ACHN (cell line): ENCODE measurements at regions not wholly inside any gene's neighbourhood (a gene's known extent, or its start where the extent isn't known, plus 50 kb on each side); places are given as distances from the start of the nearest gene placed in this dataset.

Experiments used
- DNase-seq: peaks from one replicate; pipeline ENCODE4 v3.0.0-alpha.2; 2015
- in situ Hi-C: cut with HindIII; loops from 2 replicates; pipeline ENCODE4 v1.10.0; 2017; ENCODE audit warnings: low sequenced_read_pairs, low pct_ligation_motif_present, low pct_unique_long_range_greater_than_20kb

GRCh38 chr5:141800617-141801016, 77.6 kb downstream of the PCDH1 start:
- in situ Hi-C loops = no loop called here
- no peak for DNase-seq

DNA sequence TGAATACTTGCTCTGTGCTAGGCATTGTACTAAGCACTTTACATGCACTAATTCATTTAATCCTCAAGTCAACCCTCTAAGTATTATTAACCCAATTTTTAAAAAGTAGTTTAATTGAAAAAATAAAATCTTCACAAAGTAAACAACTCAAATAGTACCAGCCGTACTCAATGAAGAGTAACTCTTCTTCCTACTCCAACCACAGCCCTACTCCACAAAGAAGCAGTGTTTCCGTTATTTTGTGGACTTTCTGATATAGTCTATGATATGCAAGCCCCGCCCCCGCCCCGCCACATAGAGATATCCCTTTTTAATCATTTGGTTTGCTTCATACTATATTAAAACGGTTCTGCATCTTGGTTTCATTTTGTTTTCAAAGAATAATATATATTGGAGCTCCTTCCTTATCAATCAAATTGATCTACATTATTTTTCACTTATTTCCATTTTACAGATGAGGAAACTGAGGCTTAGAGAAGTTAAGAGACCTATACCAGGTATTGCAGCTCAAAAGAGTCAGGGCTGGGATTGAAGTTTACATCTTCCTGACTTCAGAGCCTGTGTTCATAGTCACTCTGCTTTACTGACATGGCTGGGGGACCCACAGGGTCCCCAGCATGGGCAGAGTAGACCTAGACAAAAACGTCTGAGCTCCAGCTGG, 78.6 kb downstream of the PCDH1 start:
- in situ Hi-C loops = no loop called here
- no peak for DNase-seq

GRCh38 chr5:141797425-141797824, 80.8 kb downstream of the PCDH1 start:
- in situ Hi-C loops = no loop called here
- DNase-seq = no peak

- DNase-seq = no peak
- in situ Hi-C loops = no loop called here
These were observed 82.8 kb downstream of the PCDH1 start for GRCh38 chr5:141795421-141795820.

DNA sequence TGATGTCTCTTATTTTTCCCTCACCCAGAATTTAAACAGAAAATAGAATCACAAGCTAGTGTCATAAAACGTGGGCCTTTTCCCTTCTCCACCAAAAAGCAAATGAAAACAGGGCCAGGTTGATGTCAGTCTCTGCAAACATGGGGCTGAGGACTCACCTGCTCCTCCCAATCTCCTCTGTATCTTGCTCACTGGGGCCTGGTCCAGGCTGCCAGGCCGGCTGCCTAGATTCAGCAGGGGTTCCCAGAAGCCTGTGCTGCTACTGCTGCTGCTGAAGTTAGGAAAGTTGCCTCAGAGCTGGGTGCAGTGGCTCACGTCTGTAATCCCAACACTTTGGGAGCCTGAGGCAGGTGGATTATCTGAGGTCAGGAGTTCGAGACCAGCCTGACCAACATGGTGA, 84.3 kb downstream of the PCDH1 start:
- no peak for DNase-seq
- in situ Hi-C loops = no loop called here

DNA sequence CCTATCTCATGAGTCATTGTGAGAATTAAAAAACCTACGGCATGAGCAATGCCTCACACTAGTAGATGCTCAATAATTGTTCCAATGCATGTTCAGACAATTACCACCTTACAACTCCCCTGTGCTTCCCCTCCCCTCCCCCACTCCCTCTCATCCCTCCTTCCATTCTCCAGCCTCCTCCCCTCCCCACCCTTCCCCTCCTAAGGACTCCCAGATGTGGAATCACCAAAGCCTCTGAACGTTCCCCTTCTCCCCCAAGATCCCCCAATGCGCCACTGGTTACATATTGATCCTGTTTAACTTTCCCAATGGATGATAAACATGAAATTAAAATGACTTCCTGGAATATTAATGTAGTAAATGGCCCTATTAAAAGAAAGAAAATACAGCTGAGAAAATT, 84.8 kb downstream of the PCDH1 start:
- DNase-seq = no peak
- in situ Hi-C loops = no loop called here

DNA sequence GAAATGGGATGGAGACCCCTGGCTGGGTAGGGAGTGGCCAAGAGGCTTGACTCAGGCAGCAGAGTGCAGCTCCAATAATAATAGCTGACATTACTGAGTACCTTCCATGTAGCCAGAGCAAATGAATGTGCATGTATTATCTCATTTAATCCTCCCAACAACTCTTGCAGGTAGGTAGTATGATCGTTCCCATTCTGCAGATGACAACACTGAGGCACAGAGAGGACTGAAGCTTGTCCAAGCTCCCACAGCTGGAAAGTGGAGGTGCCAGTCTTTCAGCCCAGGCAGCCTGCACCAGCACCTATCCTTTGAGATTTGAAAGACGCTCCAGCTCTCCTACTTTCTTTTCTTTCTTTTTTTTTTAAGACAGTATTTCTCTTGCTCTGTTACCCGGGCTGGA, 87.6 kb downstream of the PCDH1 start:
- in situ Hi-C loops = no loop called here
- no peak for DNase-seq

DNA sequence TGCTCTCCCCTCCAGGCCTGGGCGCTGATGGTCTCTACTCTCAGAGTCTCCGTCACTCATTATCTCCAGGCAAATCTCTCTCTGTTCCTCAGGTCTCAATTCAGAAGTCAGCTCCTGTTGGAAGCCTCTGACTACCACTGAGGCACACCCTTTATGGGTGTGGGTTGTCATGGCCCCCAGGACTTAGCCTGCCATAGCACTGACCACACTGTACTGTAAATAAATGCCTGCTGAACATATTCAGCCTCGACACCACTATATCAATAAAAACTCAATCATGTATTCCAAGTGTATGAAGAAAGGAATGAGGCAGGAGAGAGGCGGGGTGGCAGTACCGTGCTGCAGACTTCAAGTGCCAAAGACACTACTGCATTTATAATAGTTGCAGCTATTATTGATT, 88.9 kb downstream of the PCDH1 start:
- in situ Hi-C loops = no loop called here
- DNase-seq = no peak

DNA sequence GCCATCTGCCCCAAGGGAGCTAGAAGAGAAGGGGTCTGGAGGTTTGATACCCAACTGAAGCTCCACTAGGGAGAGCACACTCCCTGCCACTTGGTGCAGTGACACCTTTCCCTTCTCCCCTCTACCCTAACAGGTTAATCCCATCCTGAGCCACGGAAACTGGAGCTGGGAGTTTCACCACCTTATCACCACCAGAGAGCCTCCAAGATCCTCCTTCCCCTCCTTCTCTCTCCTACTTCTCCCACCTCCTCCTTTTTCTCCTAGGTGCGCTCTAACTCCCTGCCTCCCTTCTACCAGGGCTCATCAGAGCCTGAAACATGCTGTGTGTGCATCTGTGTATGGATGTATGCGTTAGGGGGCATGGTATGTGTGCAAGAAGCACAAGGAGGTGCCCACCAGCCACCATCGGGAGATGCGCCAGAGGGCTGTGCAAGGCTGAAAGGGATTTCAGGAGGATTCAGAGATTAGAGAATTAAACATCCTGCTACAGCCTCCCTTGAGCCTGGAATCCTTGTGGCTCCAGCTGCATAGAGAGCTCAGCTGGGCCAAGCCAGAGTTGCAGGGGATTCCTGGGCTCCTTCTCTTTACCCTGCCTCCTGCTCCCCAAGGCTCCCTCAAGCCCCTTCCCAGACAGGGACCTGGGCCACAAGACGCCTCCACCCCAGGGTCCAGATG, 89.8 kb downstream of the PCDH1 start:
- DNase-seq = no peak
- in situ Hi-C loops = no loop called here

DNA sequence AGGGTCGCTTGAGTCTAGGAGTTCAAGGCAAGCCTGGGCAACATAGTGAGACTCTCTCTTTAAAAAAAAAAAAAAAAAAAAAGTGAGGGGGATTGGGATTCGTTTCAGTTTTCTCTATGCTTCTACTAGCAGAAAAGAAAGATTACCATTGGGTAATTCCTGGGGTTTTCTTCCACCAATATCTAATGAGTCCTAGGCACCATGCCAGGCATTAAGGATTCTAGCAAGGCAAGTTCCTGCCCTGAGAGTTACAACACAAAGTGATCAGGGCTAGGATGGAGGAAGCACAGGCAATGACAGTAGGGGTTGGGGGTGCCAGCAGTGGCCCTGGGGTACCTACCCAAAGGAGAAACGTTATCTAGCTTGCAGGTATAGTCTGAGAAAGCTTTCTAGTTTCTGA, 90.8 kb downstream of the PCDH1 start:
- in situ Hi-C loops = no loop called here
- no peak for DNase-seq

GRCh38 chr5:141786700-141787099, 91.5 kb downstream of the PCDH1 start:
- no peak for DNase-seq
- in situ Hi-C loops = no loop called here

DNA sequence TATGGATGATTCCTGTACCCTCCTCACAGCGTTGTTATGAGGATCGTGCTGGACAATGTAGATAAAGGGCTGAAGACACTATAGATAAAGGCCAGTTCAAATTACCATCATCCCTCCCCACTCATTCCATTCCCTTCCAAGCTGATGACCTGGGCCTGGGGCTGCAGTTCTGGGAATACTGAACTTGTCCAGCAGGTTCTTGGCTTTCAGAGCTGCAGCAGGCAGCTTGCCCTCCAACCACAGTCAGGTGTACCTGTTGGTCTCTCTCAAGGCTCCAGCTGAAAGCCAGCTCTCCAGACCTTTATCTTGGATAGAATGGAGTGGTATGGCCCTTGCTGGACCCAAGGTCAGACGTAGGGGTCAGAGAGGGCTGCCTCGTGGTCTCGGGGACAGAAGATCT, 92.5 kb downstream of the PCDH1 start:
- in situ Hi-C loops = no loop called here
- no peak for DNase-seq

GRCh38 chr5:141785135-141785534, 93.1 kb downstream of the PCDH1 start:
- in situ Hi-C loops = no loop called here
- no peak for DNase-seq

DNA sequence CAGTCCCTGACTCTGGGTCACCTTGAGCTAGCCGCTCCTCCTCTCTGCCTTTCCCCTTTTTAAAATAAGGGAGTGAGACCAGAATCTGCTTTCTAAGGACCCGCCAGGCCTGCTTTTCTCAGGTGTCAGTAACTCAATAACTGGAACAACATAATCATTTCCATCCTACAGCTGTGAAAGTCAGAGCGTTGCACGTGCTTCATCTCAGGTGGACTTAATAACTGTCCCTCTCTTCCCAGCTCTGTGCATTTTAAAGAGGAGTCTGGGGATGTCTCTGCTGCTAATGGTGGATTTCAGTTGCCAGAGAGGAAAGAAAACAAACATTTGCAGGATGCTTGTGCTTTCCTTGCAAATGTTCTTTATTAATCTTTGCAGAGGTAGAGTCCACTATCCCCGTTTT, 93.7 kb downstream of the PCDH1 start:
- no peak for DNase-seq
- in situ Hi-C loops = no loop called here

DNA sequence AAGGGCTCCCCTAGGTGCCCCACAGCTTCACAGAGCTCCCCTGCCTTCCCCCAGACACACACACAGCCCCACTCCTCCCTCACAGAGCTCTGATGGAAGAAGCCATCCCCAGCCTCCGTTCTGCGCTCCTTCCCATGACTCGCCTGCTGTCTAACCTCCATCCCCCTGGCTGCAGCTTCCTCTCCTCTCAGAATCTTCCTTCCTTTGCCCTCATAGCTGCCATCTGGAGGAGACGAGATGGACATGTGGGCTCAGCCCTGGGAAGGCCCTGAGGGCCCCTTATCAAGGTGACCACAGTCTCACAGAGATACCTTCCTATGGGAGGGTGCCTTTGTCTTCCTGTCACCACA, 94.3 kb downstream of the PCDH1 start:
- peak; percentile 54 for DNase-seq
- in situ Hi-C loops = no loop called here

- peak; percentile 81 for DNase-seq
- in situ Hi-C loops = no loop called here
These were observed 94.9 kb downstream of the PCDH1 start for GRCh38 chr5:141783005-141783946.

GRCh38 chr5:141781910-141782309, 96.3 kb downstream of the PCDH1 start:
- in situ Hi-C loops = no loop called here
- DNase-seq = no peak

DNA sequence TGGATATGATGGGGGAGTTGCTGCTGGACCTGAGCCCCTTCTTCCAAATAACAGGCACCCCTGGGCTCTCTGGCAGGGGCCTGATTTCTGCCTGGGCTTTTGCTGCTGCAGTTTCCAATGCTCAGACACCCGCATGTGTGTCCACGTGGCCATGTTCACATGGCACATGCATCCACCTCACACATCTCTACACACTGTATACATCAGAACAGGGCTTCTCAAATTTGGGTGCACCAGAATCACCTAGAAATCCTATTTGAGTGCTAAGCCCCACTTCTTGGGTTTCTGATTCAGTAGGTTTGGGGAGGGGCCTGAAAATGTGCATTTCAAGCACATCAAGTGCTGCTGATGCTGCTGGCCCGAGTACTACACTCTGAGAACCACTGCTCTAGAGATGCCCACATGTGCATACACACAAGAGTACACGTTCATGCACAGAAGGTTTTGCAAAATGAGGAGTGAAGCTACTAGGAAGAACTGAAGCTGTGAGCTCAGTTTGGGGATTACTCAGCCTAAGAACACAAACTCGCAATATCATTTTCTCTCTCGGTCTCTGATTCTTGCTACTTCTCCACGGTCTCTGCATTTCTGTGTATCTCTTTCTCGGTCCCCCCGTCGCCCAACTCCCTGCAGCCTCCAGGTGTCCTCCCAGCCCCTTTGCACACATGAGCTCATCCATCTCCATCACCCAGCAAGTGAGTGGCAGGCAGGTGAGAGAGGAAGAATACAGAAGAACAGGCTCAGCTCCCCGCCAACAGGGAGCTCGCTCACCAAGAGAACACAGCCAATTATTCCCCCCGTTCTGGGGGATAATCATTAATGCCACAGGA, 97.0 kb downstream of the PCDH1 start:
- in situ Hi-C loops = no loop called here
- no peak for DNase-seq
